ENCODE measurements at regions not wholly inside any gene's neighbourhood (a gene's known extent, or its start where the extent isn't known, plus 50 kb on each side); places are given as distances from the start of the nearest gene placed in this dataset.

DNA sequence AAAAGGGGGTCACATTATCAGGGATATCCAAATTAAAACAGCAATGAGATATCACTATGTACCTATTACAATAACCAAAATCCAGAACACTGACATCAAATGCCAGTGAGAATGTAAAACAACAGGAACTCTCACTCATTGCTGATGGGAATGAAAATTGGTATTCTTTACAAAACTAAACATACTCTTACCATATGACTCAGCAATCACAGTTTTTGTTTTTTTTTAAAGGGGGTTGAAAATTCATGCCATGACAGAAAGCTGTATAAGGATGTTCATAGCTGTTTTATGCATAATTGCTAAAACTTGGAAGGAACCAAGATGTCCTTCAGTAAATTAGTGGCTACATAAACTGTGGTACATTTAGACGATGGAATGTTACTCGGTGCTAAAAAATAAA, 71.6 kb upstream of the SLITRK1 start:
- Histone ChIP-seq H3K9me3 (ENCODE audit: low read length) (no peaks in the 10 kb centered on the region), H3K4me1 (ENCODE audit: insufficient read depth, low read length) (peaks cover 5% of the 10 kb centered on the region; the same call in 1 of the 2 replicates), H2AFZ (ENCODE audit: low read length) (no peak overlapping the region), H3K36me3 (ENCODE audit: low read depth, low read length) (no peaks in the 10 kb centered on the region), H3K9me2 (replicated peaks; ENCODE audit: low read length) (no peaks in the 10 kb centered on the region), H3K9ac (ENCODE audit: low read length) (no peak overlapping the region), H3K4me3 (ENCODE audit: low read length) (no peak overlapping the region), H3K4me2 (ENCODE audit: low read length) (no peak overlapping the region), H3K27ac (ENCODE audit: low read length) (no peak overlapping the region), H3K79me2 (ENCODE audit: low read length) (no peaks in the 10 kb centered on the region), H3K27me3 (ENCODE audit: low read length) (no peaks in the 10 kb centered on the region), H4K20me1 (ENCODE audit: low read length) (no peaks in the 10 kb centered on the region), H3F3A (ENCODE audit: low read length, unreplicated experiment) (no peaks in the 10 kb centered on the region)
- BruUV-seq (replicated peaks), result no TSS peak
- DNase-seq, result no peak
- POLR2A ChIA-PET (ENCODE audit: unreplicated experiment), result no interaction called here
- TF ChIP-seq EZH2 (IDR thresholded peaks at IDR 0.05; ENCODE audit: low read length, unreplicated experiment) (no peak), EZH2phosphoT487 (IDR thresholded peaks at IDR 0.05; ENCODE audit: borderline replicate concordance, low read length) (no peak), CTCF (conservative IDR thresholded peaks at IDR 0.05; ENCODE audit: low read depth, low read length) (no peak)
- intact Hi-C loops (cut with micrococcal nuclease), result no loop called here
- ATAC-seq, result no peak
- CTCF ChIA-PET, result no interaction called here

GRCh38 chr13:83950293-83950692, 68.0 kb upstream of the SLITRK1 start:
- no TSS peak for BruUV-seq (replicated peaks)
- no peak overlapping the region for H3K9ac ChIP-seq (ENCODE audit: low read length)
- CTCF ChIA-PET, result no interaction called here
- POLR2A ChIA-PET (ENCODE audit: unreplicated experiment), result no interaction called here
- intact Hi-C loops (cut with micrococcal nuclease), result no loop called here
- H2AFZ ChIP-seq (ENCODE audit: low read length), result no peak overlapping the region
- H3K4me2 ChIP-seq (ENCODE audit: low read length), result no peak overlapping the region
- H3K9me3 ChIP-seq (ENCODE audit: low read length), result no peaks in the 10 kb centered on the region
- H3K4me1 ChIP-seq (ENCODE audit: insufficient read depth, low read length), result peaks cover 5% of the 10 kb centered on the region; the same call in 1 of the 2 replicates
- no peaks in the 10 kb centered on the region for H3K27me3 ChIP-seq (ENCODE audit: low read length)
- no peak for TF ChIP-seq CTCF (conservative IDR thresholded peaks at IDR 0.05; ENCODE audit: low read depth, low read length)
- no peak for TF ChIP-seq EZH2phosphoT487 (IDR thresholded peaks at IDR 0.05; ENCODE audit: borderline replicate concordance, low read length)
- no peaks in the 10 kb centered on the region for H3K36me3 ChIP-seq (ENCODE audit: low read depth, low read length)
- DNase-seq (no peak), ATAC-seq (no peak)
- H3K9me2 ChIP-seq (replicated peaks; ENCODE audit: low read length), result no peaks in the 10 kb centered on the region
- no peak overlapping the region for H3K27ac ChIP-seq (ENCODE audit: low read length)
- no peaks in the 10 kb centered on the region for H4K20me1 ChIP-seq (ENCODE audit: low read length)
- no peaks in the 10 kb centered on the region for H3K79me2 ChIP-seq (ENCODE audit: low read length)
- H3F3A ChIP-seq (ENCODE audit: low read length, unreplicated experiment), result no peaks in the 10 kb centered on the region
- H3K4me3 ChIP-seq (ENCODE audit: low read length), result no peak overlapping the region

DNA sequence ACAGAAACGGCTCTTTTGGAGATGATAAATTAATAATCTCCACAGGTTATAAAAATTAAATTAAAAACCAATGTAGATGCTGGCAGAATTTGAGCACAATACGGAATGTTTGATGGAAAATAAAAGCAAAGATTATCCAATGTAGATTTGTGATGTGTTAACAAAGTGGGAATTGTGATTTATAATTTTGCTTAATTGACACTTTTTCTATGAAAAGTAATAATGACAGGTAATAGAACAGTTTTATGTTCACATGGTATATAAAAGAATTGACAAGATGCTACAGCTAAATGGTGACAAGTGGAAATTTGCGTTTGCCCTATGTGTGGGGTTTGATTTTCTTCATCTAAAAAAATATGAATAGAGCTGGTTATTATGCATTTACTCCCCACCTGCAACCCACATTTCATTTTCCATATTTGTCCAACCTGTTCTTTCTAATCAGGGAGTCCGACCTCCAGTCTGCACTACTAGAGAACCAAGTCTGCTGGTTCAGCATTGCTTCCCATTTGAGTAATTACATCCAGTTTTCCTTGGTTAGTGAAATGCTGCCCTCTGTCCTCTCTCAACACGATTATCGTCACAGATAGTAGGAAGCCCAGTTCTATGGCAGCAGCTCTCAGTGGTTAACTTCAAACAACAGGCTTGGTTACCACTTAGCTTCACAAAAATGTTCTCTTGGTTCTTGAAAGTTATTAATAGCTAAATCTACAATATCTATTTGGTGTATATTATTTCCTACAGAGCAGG, 61.4 kb upstream of the SLITRK1 start:
- no peaks in the 10 kb centered on the region for H3K79me2 ChIP-seq (ENCODE audit: low read length)
- BruUV-seq (replicated peaks), result no TSS peak
- H3K9me3 ChIP-seq (ENCODE audit: low read length), result no peaks in the 10 kb centered on the region
- no peak overlapping the region for H3K4me3 ChIP-seq (ENCODE audit: low read length)
- no peak overlapping the region for H3K9ac ChIP-seq (ENCODE audit: low read length)
- ChIA-PET CTCF (no interaction called here), POLR2A (ENCODE audit: unreplicated experiment) (no interaction called here)
- no peaks in the 10 kb centered on the region for H3K27me3 ChIP-seq (ENCODE audit: low read length)
- ATAC-seq (no peak), DNase-seq (peak; percentile 19)
- H2AFZ ChIP-seq (ENCODE audit: low read length), result no peak overlapping the region
- H3K9me2 ChIP-seq (replicated peaks; ENCODE audit: low read length), result no peaks in the 10 kb centered on the region
- H3K27ac ChIP-seq (ENCODE audit: low read length), result no peak overlapping the region
- intact Hi-C loops (cut with micrococcal nuclease), result loop anchor here (10.0 kb wide), 1 partner anchor 1579 kb away; no protein-coding TSS in a partner anchor
- no peaks in the 10 kb centered on the region for H4K20me1 ChIP-seq (ENCODE audit: low read length)
- H3K36me3 ChIP-seq (ENCODE audit: low read depth, low read length), result no peaks in the 10 kb centered on the region
- H3K4me2 ChIP-seq (ENCODE audit: low read length), result no peak overlapping the region
- TF ChIP-seq EZH2 (IDR thresholded peaks at IDR 0.05; ENCODE audit: low read length, unreplicated experiment) (no peak), CTCF (conservative IDR thresholded peaks at IDR 0.05; ENCODE audit: low read depth, low read length) (peak; percentile 26; the same call in 1 of the 2 replicates)
- no peaks in the 10 kb centered on the region; the same call in 1 of the 2 replicates for H3K4me1 ChIP-seq (ENCODE audit: insufficient read depth, low read length)
- H3F3A ChIP-seq (ENCODE audit: low read length, unreplicated experiment), result no peaks in the 10 kb centered on the region
